Heart left ventricle (tissue), 13 donors: ENCODE measurements at regions not wholly inside any gene's neighbourhood (a gene's known extent, or its start where the extent isn't known, plus 50 kb on each side); places are given as distances from the start of the nearest gene placed in this dataset.

ENCODE experiments used
- POLR2A ChIP-seq, 2 donors: fragments of 450-650 bp; IDR thresholded peaks; one replicate each; pipeline ENCODE4 v1.6.1; 2017; ENCODE audit warnings: antibody characterized with exemption in 2 of 2, mild to moderate bottlenecking in 2 of 2, moderate library complexity in 2 of 2
- TF ChIP-seq, protein P1 (sequence below), 12 donors: fragments of 200-600 bp; sonication (generic) in 4 of 12; IDR thresholded peaks; one replicate each; pipeline versions ENCODE4 v1.5.0 to v1.8.0; 2018 to 2022; ENCODE audit warnings: antibody characterized with exemption in 12 of 12, mild to moderate bottlenecking in 5 of 12
- donor health status: ischemic (EF 13 %, LVEDD 7.1; RV severe dilation, severe dysfunction).
- donor health status: DM: no; HTN: yes; CAD: no.
- donor health status: DM: no; HTN: no; CAD: no.
- donor health status: ischemic (EF 25% LVEDD 6.9; RV normal size, moderate dysfunction).
- donor health status: ischemic (EF 25% LVEDD 5.7; RV mildly dilated, moderate dysfunction).
- donor health status: ischemic (EF 35%, LVEDD 5.7; RV mildly dilated, moderate dysfunction).
- donor health status: nonischemic (EF 11% LVEDD 7.7; RV severe dilation, severe dysfunction).
- donor health status: DM: yes; HTN: yes; CAD: no.
- donor health status: PGD.
- donor health status: ischemic (EF 29% LVEDD 5.4; RV normal size, mild dysfunction).
- donor health status: nonischemic (EF 23%, LVEDD 6.1; RV moderate dilation, normal function).

DNA sequence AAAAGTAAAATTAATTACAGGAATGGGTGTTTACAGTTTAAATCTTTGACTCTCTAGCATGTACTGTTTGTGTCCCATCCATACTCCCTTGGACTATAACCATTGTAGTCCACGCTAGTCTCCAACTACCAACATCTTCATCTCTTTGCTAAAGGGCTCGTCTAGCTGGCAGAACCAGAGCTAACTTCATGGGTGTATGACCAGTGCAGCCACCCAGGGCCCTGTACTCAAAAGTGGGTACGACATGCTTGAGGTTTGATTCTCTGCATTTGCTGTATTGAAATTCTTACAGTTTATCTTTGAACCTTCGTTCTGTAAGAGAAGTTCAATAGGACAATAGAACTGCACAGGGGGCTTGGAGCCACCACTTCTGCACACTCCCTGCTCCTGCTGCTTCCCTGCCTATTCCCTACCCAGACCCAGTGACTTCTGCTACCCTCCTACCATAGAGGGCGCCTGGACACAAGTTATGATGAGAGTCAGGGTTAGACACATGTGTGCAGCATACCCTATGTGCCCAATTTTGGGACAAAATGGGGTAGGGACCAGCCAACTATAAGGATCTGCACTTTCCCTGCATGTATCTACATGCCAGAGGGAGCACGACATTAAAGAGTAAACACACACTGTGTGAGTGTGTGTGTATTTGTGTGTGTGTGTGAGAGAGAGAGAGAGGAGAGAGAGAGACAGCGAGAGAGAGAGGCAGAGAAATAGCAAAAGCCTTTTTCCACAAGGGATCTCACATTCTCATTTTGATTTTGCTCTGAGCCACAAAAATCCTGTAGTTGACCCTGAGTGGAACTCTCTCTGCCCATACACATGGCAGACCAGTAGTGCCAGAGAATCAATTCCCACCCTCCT is 59.0 kb upstream of the NECTIN3 start:
- TF ChIP-seq POLR2A (IDR thresholded peaks at IDR 0.05), result no peak
- TF ChIP-seq, protein P1, sequence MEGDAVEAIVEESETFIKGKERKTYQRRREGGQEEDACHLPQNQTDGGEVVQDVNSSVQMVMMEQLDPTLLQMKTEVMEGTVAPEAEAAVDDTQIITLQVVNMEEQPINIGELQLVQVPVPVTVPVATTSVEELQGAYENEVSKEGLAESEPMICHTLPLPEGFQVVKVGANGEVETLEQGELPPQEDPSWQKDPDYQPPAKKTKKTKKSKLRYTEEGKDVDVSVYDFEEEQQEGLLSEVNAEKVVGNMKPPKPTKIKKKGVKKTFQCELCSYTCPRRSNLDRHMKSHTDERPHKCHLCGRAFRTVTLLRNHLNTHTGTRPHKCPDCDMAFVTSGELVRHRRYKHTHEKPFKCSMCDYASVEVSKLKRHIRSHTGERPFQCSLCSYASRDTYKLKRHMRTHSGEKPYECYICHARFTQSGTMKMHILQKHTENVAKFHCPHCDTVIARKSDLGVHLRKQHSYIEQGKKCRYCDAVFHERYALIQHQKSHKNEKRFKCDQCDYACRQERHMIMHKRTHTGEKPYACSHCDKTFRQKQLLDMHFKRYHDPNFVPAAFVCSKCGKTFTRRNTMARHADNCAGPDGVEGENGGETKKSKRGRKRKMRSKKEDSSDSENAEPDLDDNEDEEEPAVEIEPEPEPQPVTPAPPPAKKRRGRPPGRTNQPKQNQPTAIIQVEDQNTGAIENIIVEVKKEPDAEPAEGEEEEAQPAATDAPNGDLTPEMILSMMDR (IDR thresholded peaks at IDR 0.05), result peak in 2 of 12 donors; percentile 6 to 12
